RWPE1 (cell line): ENCODE measurements at regions not wholly inside any gene's neighbourhood (a gene's known extent, or its start where the extent isn't known, plus 50 kb on each side); places are given as distances from the start of the nearest gene placed in this dataset.

ENCODE experiments used
- CTCF ChIA-PET: fragments of 350-600 bp; sonication (Branson Sonifier 250); formaldehyde crosslinking; extraction: SDS; loops from one replicate; lab custom pipeline; 2021; lab: Yijun Ruan, JAX
- POLR2A ChIA-PET: fragments of 400-600 bp; formaldehyde crosslinking; extraction: SDS; loops from one replicate; lab custom pipeline; 2020; ENCODE audit warnings: antibody characterized with exemption; ENCODE audit not compliant: low non-redundant PET; lab: Yijun Ruan, JAX
- DNase-seq: peaks from one replicate; pipeline ENCODE4 v3.0.0; 2012; ENCODE audit warnings: low spot score
- H3K27ac ChIP-seq: fragments of 450-650 bp; 2 replicates; pipeline ENCODE4 v1.5.1; 2017
- CTCF ChIP-seq: fragments of 450-650 bp; conservative IDR thresholded peaks from 2 replicates; pipeline ENCODE4 v1.5.1; 2017; ENCODE audit warnings: low read depth, mild to moderate bottlenecking

GRCh38 chr15:95662638-95663037 lies 667.9 kb upstream of the NR2F2 start:
- ChIA-PET CTCF (no interaction called here), POLR2A (no interaction called here)
- no peak overlapping the region for H3K27ac ChIP-seq
- TF ChIP-seq CTCF, result no peak
- no peak for DNase-seq

- TF ChIP-seq CTCF, result no peak
- no peak overlapping the region for H3K27ac ChIP-seq
- no peak for DNase-seq
- ChIA-PET CTCF (no interaction called here), POLR2A (no interaction called here)
Measured at GRCh38 chr15:95663156-95664100, 667.1 kb upstream of the NR2F2 start.

GRCh38 chr15:95664450-95664849 lies 666.0 kb upstream of the NR2F2 start:
- TF ChIP-seq CTCF, result no peak
- ChIA-PET POLR2A (no interaction called here), CTCF (interaction anchor here (0.6 kb wide), 1 partner anchor 119 kb away, joined by 3 read pairs; no protein-coding TSS in a partner anchor)
- DNase-seq, result no peak
- H3K27ac ChIP-seq, result no peak overlapping the region

DNA sequence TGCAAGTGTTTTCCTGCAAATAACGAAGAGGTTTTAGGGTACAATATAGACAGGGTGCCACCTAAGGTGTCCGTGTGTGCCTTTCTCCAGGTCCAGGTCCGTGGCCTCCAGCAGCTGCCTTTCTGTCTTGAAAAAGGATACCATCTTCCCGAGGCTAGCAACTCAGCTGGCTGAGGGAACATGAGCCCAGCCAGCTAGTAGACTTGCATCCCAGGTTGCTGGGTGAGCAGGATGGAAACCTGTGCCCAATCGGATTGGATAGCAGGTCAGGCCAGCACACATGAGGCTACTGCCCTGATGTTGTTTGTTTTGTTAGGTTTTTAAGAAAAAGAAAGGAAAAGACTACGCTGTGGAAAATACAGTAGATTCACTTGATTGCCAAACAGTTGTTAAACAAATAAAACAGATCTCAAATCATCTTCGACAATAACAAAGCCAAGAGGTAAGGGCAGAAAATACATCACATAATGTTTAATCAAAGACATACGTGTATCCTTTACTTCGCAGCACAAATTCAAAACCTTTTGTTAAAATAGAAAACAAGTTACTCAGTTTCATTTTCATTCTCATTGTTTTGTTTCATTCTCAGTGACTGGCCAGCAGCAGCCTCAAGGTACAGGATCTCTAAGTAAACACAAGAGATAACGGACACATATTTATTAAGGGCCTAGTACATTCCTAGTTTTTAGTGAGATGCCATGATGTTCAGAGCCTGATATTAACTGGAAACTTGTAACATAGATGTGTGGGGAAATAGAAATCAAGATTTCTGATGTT lies 661.2 kb upstream of the NR2F2 start:
- no peak overlapping the region for H3K27ac ChIP-seq
- TF ChIP-seq CTCF, result no peak
- POLR2A ChIA-PET, result no interaction called here
- DNase-seq, result no peak
- CTCF ChIA-PET, result no interaction called here

GRCh38 chr15:95674031-95674430 lies 656.5 kb upstream of the NR2F2 start:
- TF ChIP-seq CTCF, result no peak
- ChIA-PET CTCF (interaction anchor here (0.7 kb wide), 1 partner anchor 20 kb away, joined by 3 read pairs; no protein-coding TSS in a partner anchor), POLR2A (no interaction called here)
- H3K27ac ChIP-seq, result no peak overlapping the region
- no peak for DNase-seq

- H3K27ac ChIP-seq, result no peak overlapping the region
- POLR2A ChIA-PET, result no interaction called here
- no peak for TF ChIP-seq CTCF
Measured at GRCh38 chr15:95676500-95676899, 654.0 kb upstream of the NR2F2 start.

More at GRCh38 chr15:95676500-95676899, 654.0 kb upstream of the NR2F2 start:
- CTCF ChIA-PET, result interaction anchor here (0.7 kb wide), 1 partner anchor 568 kb away, joined by 4 read pairs; no protein-coding TSS in a partner anchor
- DNase-seq, result no peak
